CD4-positive, alpha-beta T cell (primary cell): ENCODE measurements at regions not wholly inside any gene's neighbourhood (a gene's known extent, or its start where the extent isn't known, plus 50 kb on each side); places are given as distances from the start of the nearest gene placed in this dataset.

Source experiments
- ATAC-seq: fragments of 200-7000 bp; cut with Tn5 transposase; one replicate; pipeline ENCODE4 v1.10.0; 2022; ENCODE audit warnings: mild to moderate bottlenecking; ENCODE audit not compliant: poor library complexity
- CTCF ChIA-PET: fragments of 350-600 bp; sonication (Branson Sonifier 250); formaldehyde crosslinking; loops from one replicate; lab custom pipeline; 2021; ENCODE audit warnings: antibody characterized with exemption, inconsistent platforms; lab: Charles Lee
- POLR2A ChIA-PET: fragments of 350-600 bp; sonication (Branson Sonifier 250); formaldehyde crosslinking; loops from one replicate; lab custom pipeline; 2021; ENCODE audit warnings: antibody characterized with exemption, inconsistent platforms; lab: Charles Lee
- DNase-seq, 14 experiments: peaks; one replicate each; pipeline ENCODE4 v3.0.0-alpha.2; 2013 to 2020; ENCODE audit warnings: mixed read lengths in 2 of 14
- H3K27ac ChIP-seq, 2 donors: one replicate each; pipeline versions ENCODE4 v1.5.1 to v1.7.0; 2013; ENCODE audit warnings: low read length in 2 of 2, low read depth in 1 of 2, mild to moderate bottlenecking in 1 of 2
- H3K27me3 ChIP-seq, 2 experiments: 1 replicate in 1 of 2; 2 replicates in 1 of 2; pipeline versions ENCODE4 v1.6.1 to v1.7.0; 2013; ENCODE audit warnings: low read length in 2 of 2, control low read depth in 1 of 2, mild to moderate bottlenecking in 1 of 2, moderate library complexity in 1 of 2; ENCODE audit not compliant: insufficient read depth in 2 of 2, control insufficient read depth in 1 of 2
- H3K36me3 ChIP-seq: one replicate; pipeline ENCODE4 v1.6.1; 2013; ENCODE audit warnings: low read length, control low read depth; ENCODE audit not compliant: insufficient read depth
- H3K4me1 ChIP-seq: one replicate; pipeline ENCODE4 v1.6.1; 2013; ENCODE audit warnings: low read length, control low read depth; ENCODE audit not compliant: insufficient read depth
- H3K4me3 ChIP-seq: one replicate; pipeline ENCODE4 v1.5.1; 2013; ENCODE audit warnings: mild to moderate bottlenecking, low read length, moderate library complexity
- H3K9me3 ChIP-seq, 2 experiments: 1 replicate in 1 of 2; 2 replicates in 1 of 2; pipeline versions ENCODE4 v1.6.1 to v1.7.0; 2013; ENCODE audit warnings: low read length in 2 of 2, mild to moderate bottlenecking in 2 of 2, control low read depth in 1 of 2, moderate library complexity in 1 of 2; ENCODE audit not compliant: control insufficient read depth in 1 of 2, insufficient read depth in 1 of 2
- H3K27ac Mint-ChIP-seq: one replicate; pipeline ENCODE4 v1.8.0; 2020; ENCODE audit warnings: mixed read lengths
- H3K27me3 Mint-ChIP-seq: one replicate; pipeline ENCODE4 v1.8.0; 2021; ENCODE audit warnings: mixed read lengths
- H3K36me3 Mint-ChIP-seq: one replicate; pipeline ENCODE4 v1.8.0; 2021; ENCODE audit warnings: low read depth, mixed read lengths
- H3K4me1 Mint-ChIP-seq: one replicate; pipeline ENCODE4 v1.8.0; 2021; ENCODE audit warnings: low read depth, mixed read lengths
- H3K4me3 Mint-ChIP-seq: one replicate; pipeline ENCODE4 v1.8.0; 2020; ENCODE audit warnings: mild to moderate bottlenecking, mixed read lengths
- H3K9me3 Mint-ChIP-seq: one replicate; pipeline ENCODE4 v1.8.0; 2020; ENCODE audit warnings: mixed read lengths
- intact Hi-C, 2 experiments: fragments of 100-400 bp; cut with DNase I in 1 of 2; cut with micrococcal nuclease in 1 of 2; formaldehyde crosslinking; loops; one replicate each; pipeline versions ENCODE4 v1.15.1 to v1.9.0; 2023 to 2025; cut with DNase I, micrococcal nuclease
- TF ChIP-seq, protein P1 (sequence below): fragments of 200-600 bp; IDR thresholded peaks from one replicate; pipeline ENCODE4 v1.8.0; 2022; ENCODE audit warnings: antibody characterized with exemption, mild to moderate bottlenecking

DNA sequence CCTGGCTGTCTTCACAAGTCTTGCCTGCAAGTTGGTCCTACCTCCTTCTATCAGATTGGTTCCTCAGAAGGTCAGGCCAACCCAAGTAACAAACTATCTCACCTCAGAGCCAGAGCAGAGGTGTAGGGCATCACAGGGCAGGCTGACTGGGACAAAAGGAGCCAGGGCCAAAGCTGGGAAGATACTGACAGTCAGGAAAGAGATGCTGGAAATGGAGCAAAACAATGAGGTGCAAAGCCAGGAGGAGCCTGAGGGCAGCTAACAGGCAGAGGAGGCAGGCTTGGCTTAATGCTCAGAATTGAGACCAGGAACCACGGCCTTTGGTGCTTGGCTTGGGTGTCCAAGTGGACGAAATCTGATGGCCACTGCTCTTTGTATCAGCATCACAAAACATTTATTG, 68.4 kb upstream of the PNMA1 start:
- TF ChIP-seq, protein P1, sequence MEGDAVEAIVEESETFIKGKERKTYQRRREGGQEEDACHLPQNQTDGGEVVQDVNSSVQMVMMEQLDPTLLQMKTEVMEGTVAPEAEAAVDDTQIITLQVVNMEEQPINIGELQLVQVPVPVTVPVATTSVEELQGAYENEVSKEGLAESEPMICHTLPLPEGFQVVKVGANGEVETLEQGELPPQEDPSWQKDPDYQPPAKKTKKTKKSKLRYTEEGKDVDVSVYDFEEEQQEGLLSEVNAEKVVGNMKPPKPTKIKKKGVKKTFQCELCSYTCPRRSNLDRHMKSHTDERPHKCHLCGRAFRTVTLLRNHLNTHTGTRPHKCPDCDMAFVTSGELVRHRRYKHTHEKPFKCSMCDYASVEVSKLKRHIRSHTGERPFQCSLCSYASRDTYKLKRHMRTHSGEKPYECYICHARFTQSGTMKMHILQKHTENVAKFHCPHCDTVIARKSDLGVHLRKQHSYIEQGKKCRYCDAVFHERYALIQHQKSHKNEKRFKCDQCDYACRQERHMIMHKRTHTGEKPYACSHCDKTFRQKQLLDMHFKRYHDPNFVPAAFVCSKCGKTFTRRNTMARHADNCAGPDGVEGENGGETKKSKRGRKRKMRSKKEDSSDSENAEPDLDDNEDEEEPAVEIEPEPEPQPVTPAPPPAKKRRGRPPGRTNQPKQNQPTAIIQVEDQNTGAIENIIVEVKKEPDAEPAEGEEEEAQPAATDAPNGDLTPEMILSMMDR, result no peak
- Histone ChIP-seq H3K4me1 (peaks cover 56% of the 10 kb centered on the region), H3K9me3 (no peaks in the 10 kb centered on the region), H3K4me3 (no peak overlapping the region), H3K27ac (peak overlapping the region in 1 of 2 donors; percentile 46), H3K36me3 (peaks cover 16% of the 10 kb centered on the region), H3K27me3 (no peaks in the 10 kb centered on the region)
- CTCF ChIA-PET, result no interaction called here
- Mint-ChIP-seq H3K4me1 (peaks cover 65% of the 10 kb centered on the region), H3K27ac (peak overlapping the region; percentile 96), H3K9me3 (no peaks in the 10 kb centered on the region), H3K4me3 (peak overlapping the region; percentile 73), H3K27me3 (no peaks in the 10 kb centered on the region), H3K36me3 (peaks cover 18% of the 10 kb centered on the region)
- DNase-seq, result no peak
- no peak for ATAC-seq
- POLR2A ChIA-PET, result interaction anchor here (13.0 kb wide), 1 partner anchor 23 kb away, joined by 430 read pairs; a partner anchor contains a TSS
- intact Hi-C loops, result no loop called here

DNA sequence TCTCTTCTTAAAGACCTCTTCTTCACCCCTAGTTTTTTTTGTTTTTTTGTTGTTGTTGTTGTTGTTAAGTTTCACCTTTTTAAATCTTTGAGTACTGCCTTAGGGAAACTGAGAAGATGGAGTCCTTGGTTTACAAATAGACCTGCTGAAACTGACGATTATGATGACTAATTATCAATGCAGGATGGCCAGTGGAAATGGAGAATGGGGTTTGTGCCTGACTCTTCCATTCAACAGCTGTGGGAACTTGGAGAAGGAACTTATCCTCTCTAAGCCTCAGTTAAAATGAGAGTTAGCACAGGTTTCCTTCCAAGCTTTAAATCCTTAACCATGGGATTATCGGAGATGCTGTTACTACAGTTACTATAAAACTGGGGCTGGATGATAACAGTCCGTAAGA, 66.7 kb upstream of the PNMA1 start:
- DNase-seq (no peak), ATAC-seq (no peak)
- Mint-ChIP-seq H3K4me3 (no peak overlapping the region), H3K36me3 (peaks cover 8% of the 10 kb centered on the region), H3K9me3 (no peaks in the 10 kb centered on the region), H3K27ac (peak overlapping the region; percentile 40), H3K4me1 (peaks cover 72% of the 10 kb centered on the region), H3K27me3 (no peaks in the 10 kb centered on the region)
- H3K4me3 ChIP-seq, result no peak overlapping the region
- ChIA-PET POLR2A (interaction anchor here (0.5 to 13.0 kb wide), 4 partner anchors 8 to 168 kb away, joined by 3 to 430 read pairs (median 4); a partner anchor contains a TSS), CTCF (interaction anchor here (0.6 kb wide), 1 partner anchor 522 kb away, joined by 3 read pairs; the partner anchor contains the start of gene ABCD4)
- no peak overlapping the region for H3K27ac ChIP-seq
- TF ChIP-seq, protein P1, result no peak
- no peaks in the 10 kb centered on the region for H3K9me3 ChIP-seq
- H3K27me3 ChIP-seq, result no peaks in the 10 kb centered on the region
- H3K4me1 ChIP-seq, result peaks cover 64% of the 10 kb centered on the region
- intact Hi-C loops, result no loop called here
- peaks cover 16% of the 10 kb centered on the region for H3K36me3 ChIP-seq

DNA sequence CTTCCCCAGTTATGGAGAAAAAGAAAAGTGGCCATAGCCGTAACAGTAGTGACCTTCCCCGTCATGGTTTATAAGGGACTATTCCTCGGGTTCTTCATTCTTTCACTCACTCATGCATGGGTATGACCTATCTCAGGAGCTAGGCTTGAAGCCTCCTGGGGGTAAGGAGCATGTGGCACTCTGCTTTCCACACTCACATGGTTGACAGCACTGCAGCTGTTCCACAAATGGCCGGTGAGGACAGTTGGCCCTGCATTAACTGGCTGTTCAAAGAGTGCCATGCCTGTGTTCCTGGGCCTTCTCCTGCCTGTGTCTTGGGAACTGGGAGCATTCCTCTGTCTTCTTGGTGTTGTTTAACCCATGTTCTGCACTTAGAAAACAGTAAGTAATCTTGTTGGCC, 66.2 kb upstream of the PNMA1 start:
- Mint-ChIP-seq H3K4me1 (peaks cover 72% of the 10 kb centered on the region), H3K27me3 (no peaks in the 10 kb centered on the region), H3K9me3 (no peaks in the 10 kb centered on the region), H3K36me3 (peaks cover 4% of the 10 kb centered on the region), H3K4me3 (no peak overlapping the region), H3K27ac (peak overlapping the region; percentile 40)
- no peak for DNase-seq
- Histone ChIP-seq H3K4me1 (peaks cover 64% of the 10 kb centered on the region), H3K27ac (no peak overlapping the region), H3K9me3 (no peaks in the 10 kb centered on the region), H3K27me3 (no peaks in the 10 kb centered on the region), H3K4me3 (no peak overlapping the region), H3K36me3 (peaks cover 16% of the 10 kb centered on the region)
- POLR2A ChIA-PET, result interaction anchor here (0.5 to 13.0 kb wide), 4 partner anchors 9 to 168 kb away, joined by 3 to 430 read pairs (median 4); a partner anchor contains a TSS
- intact Hi-C loops, result no loop called here
- CTCF ChIA-PET, result no interaction called here
- TF ChIP-seq, protein P1, result no peak
- no peak for ATAC-seq
